ENCODE measurements at regions not wholly inside any gene's neighbourhood (a gene's known extent, or its start where the extent isn't known, plus 50 kb on each side); places are given as distances from the start of the nearest gene placed in this dataset.

DNA sequence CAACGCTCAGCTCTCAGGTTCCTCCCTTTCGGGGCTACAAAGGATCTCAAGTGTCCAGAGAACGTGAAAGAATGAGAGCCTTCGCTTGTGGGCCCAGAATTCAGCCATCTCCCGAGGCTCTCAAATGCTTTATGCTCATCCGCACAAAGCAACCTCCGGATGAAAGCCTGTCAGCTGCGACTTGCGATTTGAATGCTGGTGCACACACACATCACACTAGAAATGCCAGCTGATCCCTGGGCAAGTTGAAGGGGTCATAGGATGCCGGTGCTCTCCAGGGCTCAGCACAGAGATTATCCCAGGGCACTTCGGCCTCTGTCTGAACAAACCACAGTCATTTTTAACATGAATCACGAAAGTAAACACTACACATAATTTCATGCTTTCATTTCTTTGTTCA is 141.8 kb upstream of the MYT1L start:
- DNase-seq (no peak), ATAC-seq (no peak)
- Histone ChIP-seq H3K4me1 (ENCODE audit: low read depth) (no peaks in the 10 kb centered on the region), H3K36me3 (ENCODE audit: low read depth) (no peaks in the 10 kb centered on the region), H3K4me3 (no peak overlapping the region), H3K9me3 (peaks cover 43% of the 10 kb centered on the region)
- intact Hi-C loops (cut with DNase I, micrococcal nuclease): no loop called here
- TF ChIP-seq, protein P1, sequence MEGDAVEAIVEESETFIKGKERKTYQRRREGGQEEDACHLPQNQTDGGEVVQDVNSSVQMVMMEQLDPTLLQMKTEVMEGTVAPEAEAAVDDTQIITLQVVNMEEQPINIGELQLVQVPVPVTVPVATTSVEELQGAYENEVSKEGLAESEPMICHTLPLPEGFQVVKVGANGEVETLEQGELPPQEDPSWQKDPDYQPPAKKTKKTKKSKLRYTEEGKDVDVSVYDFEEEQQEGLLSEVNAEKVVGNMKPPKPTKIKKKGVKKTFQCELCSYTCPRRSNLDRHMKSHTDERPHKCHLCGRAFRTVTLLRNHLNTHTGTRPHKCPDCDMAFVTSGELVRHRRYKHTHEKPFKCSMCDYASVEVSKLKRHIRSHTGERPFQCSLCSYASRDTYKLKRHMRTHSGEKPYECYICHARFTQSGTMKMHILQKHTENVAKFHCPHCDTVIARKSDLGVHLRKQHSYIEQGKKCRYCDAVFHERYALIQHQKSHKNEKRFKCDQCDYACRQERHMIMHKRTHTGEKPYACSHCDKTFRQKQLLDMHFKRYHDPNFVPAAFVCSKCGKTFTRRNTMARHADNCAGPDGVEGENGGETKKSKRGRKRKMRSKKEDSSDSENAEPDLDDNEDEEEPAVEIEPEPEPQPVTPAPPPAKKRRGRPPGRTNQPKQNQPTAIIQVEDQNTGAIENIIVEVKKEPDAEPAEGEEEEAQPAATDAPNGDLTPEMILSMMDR (IDR thresholded peaks at IDR 0.05): no peak

GRCh38 chr2:2472044-2472443 is 141.0 kb upstream of the MYT1L start:
- intact Hi-C loops (cut with DNase I, micrococcal nuclease): no loop called here
- ATAC-seq (no peak), DNase-seq (no peak)

GRCh38 chr2:2466534-2466933 is 135.5 kb upstream of the MYT1L start:
- DNase-seq: no peak
- Histone ChIP-seq H3K4me3 (no peak overlapping the region), H3K4me1 (ENCODE audit: low read depth) (no peaks in the 10 kb centered on the region), H3K9me3 (peaks cover 36% of the 10 kb centered on the region), H3K36me3 (ENCODE audit: low read depth) (no peaks in the 10 kb centered on the region)
- intact Hi-C loops (cut with DNase I, micrococcal nuclease): no loop called here
- no peak for ATAC-seq
- TF ChIP-seq, protein P1 (IDR thresholded peaks at IDR 0.05): no peak

More at GRCh38 chr2:2472044-2472443, 141.0 kb upstream of the MYT1L start:
- Histone ChIP-seq H3K36me3 (ENCODE audit: low read depth) (no peaks in the 10 kb centered on the region), H3K4me3 (no peak overlapping the region), H3K4me1 (ENCODE audit: low read depth) (no peaks in the 10 kb centered on the region), H3K9me3 (peaks cover 49% of the 10 kb centered on the region)
- TF ChIP-seq, protein P1 (IDR thresholded peaks at IDR 0.05): no peak

GRCh38 chr2:2464643-2465042 is 133.6 kb upstream of the MYT1L start:
- Histone ChIP-seq H3K9me3 (peaks cover 32% of the 10 kb centered on the region), H3K4me3 (no peak overlapping the region), H3K4me1 (ENCODE audit: low read depth) (no peaks in the 10 kb centered on the region), H3K36me3 (ENCODE audit: low read depth) (no peaks in the 10 kb centered on the region)
- intact Hi-C loops (cut with DNase I, micrococcal nuclease): no loop called here
- ATAC-seq (no peak), DNase-seq (no peak)
- TF ChIP-seq, protein P1 (IDR thresholded peaks at IDR 0.05): no peak

GRCh38 chr2:2464094-2464493 is 133.0 kb upstream of the MYT1L start:
- no peak overlapping the region for H3K4me3 ChIP-seq
- peaks cover 32% of the 10 kb centered on the region for H3K9me3 ChIP-seq
- H3K4me1 ChIP-seq (ENCODE audit: low read depth): no peaks in the 10 kb centered on the region
- TF ChIP-seq, protein P1 (IDR thresholded peaks at IDR 0.05): no peak
- ATAC-seq: no peak
- intact Hi-C loops (cut with DNase I, micrococcal nuclease): no loop called here
- no peak for DNase-seq
- H3K36me3 ChIP-seq (ENCODE audit: low read depth): no peaks in the 10 kb centered on the region

DNA sequence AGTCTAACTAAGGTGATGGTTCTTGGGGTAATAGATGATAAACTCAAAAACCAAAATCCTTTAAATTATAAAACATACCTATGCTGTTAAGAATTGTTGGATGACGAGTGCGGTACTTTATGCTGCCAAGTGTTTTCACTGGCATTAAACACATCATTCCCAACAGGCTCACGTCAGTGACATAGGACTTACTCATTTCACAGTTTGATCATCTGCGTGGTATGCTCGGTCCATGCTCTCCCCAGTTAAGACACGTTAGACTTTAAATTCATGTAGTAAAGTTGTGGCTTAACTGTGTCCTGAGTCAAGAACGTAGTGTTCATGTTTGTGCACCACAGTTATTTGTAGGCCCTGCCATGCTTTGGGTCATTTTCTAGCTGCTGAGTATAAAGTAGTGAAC is 125.6 kb upstream of the MYT1L start:
- no peak for ATAC-seq
- Histone ChIP-seq H3K4me3 (no peak overlapping the region), H3K4me1 (ENCODE audit: low read depth) (no peaks in the 10 kb centered on the region), H3K9me3 (peaks cover 43% of the 10 kb centered on the region), H3K36me3 (ENCODE audit: low read depth) (no peaks in the 10 kb centered on the region)
- TF ChIP-seq, protein P1 (IDR thresholded peaks at IDR 0.05): no peak
- intact Hi-C loops (cut with DNase I, micrococcal nuclease): no loop called here
- DNase-seq: no peak

Measured in mucosa of descending colon (tissue), 3 donors.